ENCODE measurements at regions not wholly inside any gene's neighbourhood (a gene's known extent, or its start where the extent isn't known, plus 50 kb on each side); places are given as distances from the start of the nearest gene placed in this dataset.

DNA sequence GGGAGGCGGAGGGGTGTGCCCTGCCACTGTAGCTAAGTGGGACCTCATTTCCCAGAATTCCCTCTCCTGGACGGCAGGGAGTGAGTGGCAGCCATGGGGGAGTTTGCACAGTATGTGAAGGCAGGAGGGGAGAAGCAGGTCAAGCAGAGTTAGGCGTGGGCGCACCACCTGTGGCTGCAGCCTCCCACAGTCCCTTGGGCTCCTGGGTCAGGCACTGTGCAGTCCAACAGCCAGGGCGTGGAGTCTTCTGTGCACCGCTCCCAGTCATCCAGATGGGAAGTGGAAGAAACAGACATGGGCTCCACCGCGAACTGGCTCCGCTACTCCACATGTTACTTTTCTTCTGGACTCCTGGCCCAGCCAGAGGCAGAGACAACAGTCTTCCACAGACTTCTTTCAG lies 85.4 kb upstream of the TIAM1 start:
- no peak for DNase-seq
- peaks cover 0 to 6% (median 2%) of the 10 kb centered on the region in 3 donors for H3K27me3 Mint-ChIP-seq (ENCODE audit: low read depth in 3 of 3)
- Histone ChIP-seq H3K4me3 (replicated peaks in 1 of 3; ENCODE audit: low read depth in 2 of 3, low read length in 3 of 3) (no peak overlapping the region), H3K79me2 (ENCODE audit: insufficient read depth, low read length) (no peaks in the 10 kb centered on the region), H3K9ac (ENCODE audit: insufficient read depth, low read length, poor library complexity, severe bottlenecking) (no peak overlapping the region), H3K9me3 (replicated peaks in 1 of 2; ENCODE audit: control insufficient read depth in 1 of 2, insufficient read depth in 1 of 2, low read length in 2 of 2) (peaks cover 0 to 8% of the 10 kb centered on the region in 2 donors), H2AFZ (ENCODE audit: insufficient read depth, low read depth, low read length, poor library complexity, severe bottlenecking) (no peak overlapping the region), H4K20me1 (ENCODE audit: insufficient read depth, low read length) (no peaks in the 10 kb centered on the region), H3K27me3 (ENCODE audit: control insufficient read depth in 2 of 2, insufficient read depth in 2 of 2, low read length in 2 of 2) (no peaks in the 10 kb centered on the region), H3K36me3 (replicated peaks in 1 of 2; ENCODE audit: control insufficient read depth in 1 of 2, insufficient read depth in 2 of 2, low read length in 2 of 2) (no peaks in the 10 kb centered on the region), H3K4me2 (replicated peaks; ENCODE audit: extremely low read depth, low read length, poor library complexity, severe bottlenecking) (no peak overlapping the region), H3K4me1 (ENCODE audit: control insufficient read depth in 1 of 2, insufficient read depth in 2 of 2, low read length in 2 of 2) (no peaks in the 10 kb centered on the region), H3K27ac (ENCODE audit: low read depth in 1 of 2, low read length in 2 of 2) (no peak overlapping the region)
- TF ChIP-seq, protein P1, sequence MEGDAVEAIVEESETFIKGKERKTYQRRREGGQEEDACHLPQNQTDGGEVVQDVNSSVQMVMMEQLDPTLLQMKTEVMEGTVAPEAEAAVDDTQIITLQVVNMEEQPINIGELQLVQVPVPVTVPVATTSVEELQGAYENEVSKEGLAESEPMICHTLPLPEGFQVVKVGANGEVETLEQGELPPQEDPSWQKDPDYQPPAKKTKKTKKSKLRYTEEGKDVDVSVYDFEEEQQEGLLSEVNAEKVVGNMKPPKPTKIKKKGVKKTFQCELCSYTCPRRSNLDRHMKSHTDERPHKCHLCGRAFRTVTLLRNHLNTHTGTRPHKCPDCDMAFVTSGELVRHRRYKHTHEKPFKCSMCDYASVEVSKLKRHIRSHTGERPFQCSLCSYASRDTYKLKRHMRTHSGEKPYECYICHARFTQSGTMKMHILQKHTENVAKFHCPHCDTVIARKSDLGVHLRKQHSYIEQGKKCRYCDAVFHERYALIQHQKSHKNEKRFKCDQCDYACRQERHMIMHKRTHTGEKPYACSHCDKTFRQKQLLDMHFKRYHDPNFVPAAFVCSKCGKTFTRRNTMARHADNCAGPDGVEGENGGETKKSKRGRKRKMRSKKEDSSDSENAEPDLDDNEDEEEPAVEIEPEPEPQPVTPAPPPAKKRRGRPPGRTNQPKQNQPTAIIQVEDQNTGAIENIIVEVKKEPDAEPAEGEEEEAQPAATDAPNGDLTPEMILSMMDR (IDR thresholded peaks at IDR 0.05): no peak
- intact Hi-C loops (cut with micrococcal nuclease): no loop called here
- H3K27ac Mint-ChIP-seq: peak overlapping the region in 1 of 7 donors; percentile 76
- 95% methylated on average over 7 of the region's 9 CpGs for WGBS (ENCODE audit: insufficient coverage)
- no peak overlapping the region for H3K4me3 Mint-ChIP-seq
- H3K4me1 Mint-ChIP-seq: peaks cover 5% of the 10 kb centered on the region
- H3K9me3 Mint-ChIP-seq: peaks cover 0 to 11% (median 2%) of the 10 kb centered on the region in 7 donors
- H3K36me3 Mint-ChIP-seq: no peaks in the 10 kb centered on the region

DNA sequence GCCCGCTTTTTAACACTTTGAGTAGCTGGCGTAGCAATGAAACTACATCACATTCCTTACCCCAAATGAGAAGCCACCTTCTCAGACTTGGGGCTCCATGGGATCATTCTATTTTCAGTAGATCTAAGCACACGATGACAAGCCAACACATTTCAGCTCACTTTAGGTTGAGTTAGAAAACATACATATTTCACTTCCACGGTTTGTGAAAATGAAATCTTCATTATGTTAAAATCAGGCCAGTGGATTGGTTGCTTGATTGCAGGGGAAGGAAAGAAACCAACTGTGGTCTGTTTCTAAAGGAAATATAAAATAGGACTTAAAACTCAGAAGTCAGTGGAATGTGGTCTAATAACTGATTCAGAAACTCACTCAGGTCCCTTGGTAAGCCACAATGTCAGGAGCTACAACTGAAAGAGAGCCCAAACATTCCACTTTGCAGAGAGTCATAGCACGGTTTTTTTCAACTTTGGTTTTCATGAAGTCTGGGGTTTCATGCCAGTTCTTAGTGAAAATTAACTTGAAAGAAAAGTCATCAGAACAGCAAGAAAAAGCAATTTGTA lies 82.3 kb upstream of the TIAM1 start:
- intact Hi-C loops (cut with micrococcal nuclease): no loop called here
- peak overlapping the region; percentile 32 for H2AFZ ChIP-seq (ENCODE audit: insufficient read depth, low read depth, low read length, poor library complexity, severe bottlenecking)
- H3K79me2 ChIP-seq (ENCODE audit: insufficient read depth, low read length): no peaks in the 10 kb centered on the region
- TF ChIP-seq, protein P1 (IDR thresholded peaks at IDR 0.05): no peak
- H3K4me2 ChIP-seq (replicated peaks; ENCODE audit: extremely low read depth, low read length, poor library complexity, severe bottlenecking): no peak overlapping the region
- H3K27me3 Mint-ChIP-seq (ENCODE audit: low read depth in 3 of 3): peaks cover 0 to 6% (median 2%) of the 10 kb centered on the region in 3 donors
- no peak overlapping the region for H3K4me3 ChIP-seq (replicated peaks in 1 of 3; ENCODE audit: low read depth in 2 of 3, low read length in 3 of 3)
- 100% methylated on average over 2 of the region's 5 CpGs for WGBS (ENCODE audit: insufficient coverage)
- no peak overlapping the region for H3K27ac Mint-ChIP-seq
- H3K9me3 ChIP-seq (replicated peaks in 1 of 2; ENCODE audit: control insufficient read depth in 1 of 2, insufficient read depth in 1 of 2, low read length in 2 of 2): peaks cover 0 to 4% of the 10 kb centered on the region in 2 donors
- H3K4me1 Mint-ChIP-seq: peaks cover 5% of the 10 kb centered on the region
- H3K9ac ChIP-seq (ENCODE audit: insufficient read depth, low read length, poor library complexity, severe bottlenecking): no peak overlapping the region
- DNase-seq: no peak
- H3K27me3 ChIP-seq (ENCODE audit: control insufficient read depth in 2 of 2, insufficient read depth in 2 of 2, low read length in 2 of 2): no peaks in the 10 kb centered on the region
- H3K36me3 ChIP-seq (replicated peaks in 1 of 2; ENCODE audit: control insufficient read depth in 1 of 2, insufficient read depth in 2 of 2, low read length in 2 of 2): no peaks in the 10 kb centered on the region
- no peak overlapping the region for H3K4me3 Mint-ChIP-seq
- no peak overlapping the region for H3K27ac ChIP-seq (ENCODE audit: low read depth in 1 of 2, low read length in 2 of 2)
- no peaks in the 10 kb centered on the region for H3K36me3 Mint-ChIP-seq
- no peaks in the 10 kb centered on the region for H3K4me1 ChIP-seq (ENCODE audit: control insufficient read depth in 1 of 2, insufficient read depth in 2 of 2, low read length in 2 of 2)
- H4K20me1 ChIP-seq (ENCODE audit: insufficient read depth, low read length): no peaks in the 10 kb centered on the region
- peaks cover 0 to 6% (median 0%) of the 10 kb centered on the region in 7 donors for H3K9me3 Mint-ChIP-seq

Data from CD14-positive monocyte (primary cell).